ENCODE measurements at regions not wholly inside any gene's neighbourhood (a gene's known extent, or its start where the extent isn't known, plus 50 kb on each side); places are given as distances from the start of the nearest gene placed in this dataset.

DNA sequence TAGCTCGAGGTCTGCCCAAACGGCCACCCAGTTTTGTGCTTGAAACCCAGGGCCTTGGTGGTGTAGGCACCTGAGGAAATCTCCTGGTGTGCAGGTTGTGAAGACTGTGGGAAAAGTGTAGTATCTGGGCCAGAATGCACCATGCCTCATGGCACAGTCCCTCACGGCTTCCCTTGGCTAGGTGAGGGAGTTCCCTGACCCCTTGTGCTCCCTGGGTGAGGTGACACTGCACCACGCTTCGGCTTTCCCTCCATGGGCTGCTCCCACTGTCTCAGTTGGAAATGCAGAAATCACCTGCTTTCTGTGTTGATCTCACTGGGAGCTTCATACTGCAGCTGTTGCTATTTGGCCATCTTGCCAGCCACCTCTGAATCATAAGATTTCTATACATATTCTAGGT is 62.4 kb upstream of the CDK6 start:
- TF ChIP-seq, protein P1, sequence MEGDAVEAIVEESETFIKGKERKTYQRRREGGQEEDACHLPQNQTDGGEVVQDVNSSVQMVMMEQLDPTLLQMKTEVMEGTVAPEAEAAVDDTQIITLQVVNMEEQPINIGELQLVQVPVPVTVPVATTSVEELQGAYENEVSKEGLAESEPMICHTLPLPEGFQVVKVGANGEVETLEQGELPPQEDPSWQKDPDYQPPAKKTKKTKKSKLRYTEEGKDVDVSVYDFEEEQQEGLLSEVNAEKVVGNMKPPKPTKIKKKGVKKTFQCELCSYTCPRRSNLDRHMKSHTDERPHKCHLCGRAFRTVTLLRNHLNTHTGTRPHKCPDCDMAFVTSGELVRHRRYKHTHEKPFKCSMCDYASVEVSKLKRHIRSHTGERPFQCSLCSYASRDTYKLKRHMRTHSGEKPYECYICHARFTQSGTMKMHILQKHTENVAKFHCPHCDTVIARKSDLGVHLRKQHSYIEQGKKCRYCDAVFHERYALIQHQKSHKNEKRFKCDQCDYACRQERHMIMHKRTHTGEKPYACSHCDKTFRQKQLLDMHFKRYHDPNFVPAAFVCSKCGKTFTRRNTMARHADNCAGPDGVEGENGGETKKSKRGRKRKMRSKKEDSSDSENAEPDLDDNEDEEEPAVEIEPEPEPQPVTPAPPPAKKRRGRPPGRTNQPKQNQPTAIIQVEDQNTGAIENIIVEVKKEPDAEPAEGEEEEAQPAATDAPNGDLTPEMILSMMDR (optimal IDR thresholded peaks at IDR 0.05 in 1 of 3, IDR thresholded peaks at IDR 0.05 in 1 of 3, conservative IDR thresholded peaks at IDR 0.05 in 1 of 3; ENCODE audit: extremely low read depth in 1 of 3, insufficient read depth in 2 of 3, low read length in 3 of 3), result no peak
- no peak for TF ChIP-seq EZH2 (IDR thresholded peaks at IDR 0.05; ENCODE audit: low read length)

All from keratinocyte (primary cell).